GM20000 (cell line): ENCODE measurements at regions not wholly inside any gene's neighbourhood (a gene's known extent, or its start where the extent isn't known, plus 50 kb on each side); places are given as distances from the start of the nearest gene placed in this dataset.

Source experiments
- DNase-seq: peaks from one replicate; pipeline ENCODE4 v3.0.0; 2012; ENCODE audit warnings: low spot score
- CTCF ChIP-seq: IDR thresholded peaks from 2 replicates; pipeline ENCODE4 v1.5.1; 2012; ENCODE audit warnings: mild to moderate bottlenecking, control low read depth; ENCODE audit errors: extremely low read depth, missing control alignments

GRCh38 chr3:16692486-16693344 is 87.5 kb upstream of the DAZL start:
- TF ChIP-seq CTCF, result no peak
- no peak for DNase-seq

DNA sequence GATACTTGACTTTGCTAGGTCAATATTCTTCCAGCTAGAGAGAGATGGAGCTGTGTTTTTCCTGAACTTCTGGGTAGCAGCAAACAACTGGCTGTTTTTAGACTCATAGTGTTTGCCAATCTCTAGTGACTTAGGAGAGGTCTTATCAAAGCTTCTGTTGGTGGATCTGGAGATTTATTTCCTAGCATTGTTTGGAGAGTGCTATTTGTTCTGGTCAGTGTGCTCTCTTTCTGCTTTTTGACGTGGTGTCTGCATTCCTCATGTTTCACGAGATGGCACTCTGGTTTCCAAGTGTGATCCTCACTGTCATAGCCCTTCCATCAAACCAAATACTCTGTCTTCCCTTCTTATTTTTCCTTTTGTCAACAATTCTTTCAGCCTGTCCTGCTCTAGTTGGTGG is 88.6 kb upstream of the DAZL start:
- TF ChIP-seq CTCF, result no peak
- DNase-seq, result no peak

- no peak for DNase-seq
- no peak for TF ChIP-seq CTCF
These were observed 90.5 kb upstream of the DAZL start for GRCh38 chr3:16695710-16696109.

DNA sequence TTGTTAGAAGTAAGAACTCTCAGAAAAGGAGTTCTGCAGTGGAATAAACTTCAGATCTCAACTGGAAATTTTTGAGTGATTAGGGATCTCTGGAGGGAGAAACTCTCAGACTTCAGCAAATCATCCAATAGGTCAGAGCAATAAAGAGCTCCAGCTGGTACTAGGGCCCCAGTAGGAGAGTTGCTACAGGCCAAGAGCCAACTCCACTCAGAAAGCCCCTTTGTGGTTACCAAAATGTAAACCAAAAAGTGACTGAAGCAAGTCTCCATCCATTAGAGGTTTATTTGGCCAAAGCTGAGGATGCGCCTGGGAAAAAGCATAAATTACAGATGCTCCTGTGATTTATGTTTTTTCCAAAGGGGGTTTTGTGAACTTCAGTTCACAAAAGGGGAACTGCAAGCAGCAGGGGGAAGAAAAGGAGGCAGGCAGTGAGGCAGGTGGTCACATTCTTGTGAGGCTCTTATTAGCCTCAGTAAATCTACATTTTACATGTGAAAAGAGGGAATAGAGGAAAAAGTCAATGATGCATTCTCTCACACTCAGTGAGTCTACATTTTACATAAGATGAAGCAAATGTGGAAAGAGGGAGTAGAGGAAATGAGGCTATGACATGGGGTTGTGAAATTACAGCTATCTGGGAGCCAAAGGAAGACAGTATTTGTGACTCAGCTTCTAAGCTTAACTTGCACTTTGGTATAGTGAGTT is 92.4 kb upstream of the DAZL start:
- TF ChIP-seq CTCF, result no peak
- no peak for DNase-seq

GRCh38 chr3:16700651-16701050 is 95.4 kb upstream of the DAZL start:
- no peak for DNase-seq
- no peak for TF ChIP-seq CTCF

- no peak for DNase-seq
- no peak for TF ChIP-seq CTCF
These were observed 99.7 kb upstream of the DAZL start for GRCh38 chr3:16704941-16705340.

- no peak for DNase-seq
- TF ChIP-seq CTCF, result no peak
These were observed 102.0 kb upstream of the DAZL start for GRCh38 chr3:16707260-16707659.
